Astrocyte of the cerebellum (primary cell): ENCODE measurements at regions not wholly inside any gene's neighbourhood (a gene's known extent, or its start where the extent isn't known, plus 50 kb on each side); places are given as distances from the start of the nearest gene placed in this dataset.

Experiments
- DNase-seq: peaks from one replicate; pipeline ENCODE4 v3.0.0-alpha.2; 2011; ENCODE audit warnings: low read depth
- H3K4me3 ChIP-seq: 2 replicates; pipeline ENCODE4 v1.5.1; 2011; ENCODE audit warnings: mild to moderate bottlenecking, low read depth, low read length, moderate library complexity
- CTCF ChIP-seq: IDR thresholded peaks from 2 replicates; pipeline ENCODE4 v1.5.1; 2012; ENCODE audit warnings: low read length, low read depth, moderate library complexity, mild to moderate bottlenecking; ENCODE audit errors: missing control alignments
- in situ Hi-C: cut with HindIII; loops from 2 replicates; pipeline ENCODE4 v1.10.0; 2017; ENCODE audit warnings: low sequenced_read_pairs

GRCh38 chr6:55652429-55652828 is 73.4 kb upstream of the HMGCLL1 start:
- TF ChIP-seq CTCF, result no peak
- DNase-seq, result no peak
- in situ Hi-C loops, result no loop called here
- no peak overlapping the region for H3K4me3 ChIP-seq

- no peak for DNase-seq
- no peak overlapping the region for H3K4me3 ChIP-seq
- no peak for TF ChIP-seq CTCF
- in situ Hi-C loops, result no loop called here
Observed at GRCh38 chr6:55651015-55651414, 72.0 kb upstream of the HMGCLL1 start.

GRCh38 chr6:55643861-55644260 is 64.9 kb upstream of the HMGCLL1 start:
- DNase-seq, result peak; percentile 12
- H3K4me3 ChIP-seq, result no peak overlapping the region
- TF ChIP-seq CTCF, result no peak
- in situ Hi-C loops, result no loop called here

- DNase-seq, result no peak
- in situ Hi-C loops, result no loop called here
- TF ChIP-seq CTCF, result no peak
- no peak overlapping the region for H3K4me3 ChIP-seq
Observed at GRCh38 chr6:55642366-55642765, 63.4 kb upstream of the HMGCLL1 start.

- in situ Hi-C loops, result no loop called here
- no peak for TF ChIP-seq CTCF
Observed at GRCh38 chr6:55636406-55637102, 57.6 kb upstream of the HMGCLL1 start.

GRCh38 chr6:55633471-55633870 is 54.5 kb upstream of the HMGCLL1 start:
- no peak for TF ChIP-seq CTCF
- DNase-seq, result no peak
- in situ Hi-C loops, result no loop called here

More at GRCh38 chr6:55636406-55637102, 57.6 kb upstream of the HMGCLL1 start:
- peak; percentile 36 for DNase-seq
- H3K4me3 ChIP-seq, result no peak overlapping the region

More at GRCh38 chr6:55633471-55633870, 54.5 kb upstream of the HMGCLL1 start:
- H3K4me3 ChIP-seq, result no peak overlapping the region
